A172 (cell line): ENCODE measurements at regions not wholly inside any gene's neighbourhood (a gene's known extent, or its start where the extent isn't known, plus 50 kb on each side); places are given as distances from the start of the nearest gene placed in this dataset.
A peak's percentile ranks its signal among the peaks of the same experiment; 100 is the strongest.

Experiments
- DNase-seq: peaks from one replicate; pipeline ENCODE4 v3.0.0-alpha.2; 2015; ENCODE audit warnings: low spot score

GRCh38 chr7:16233517-16233916 lies 187.8 kb downstream of the CRPPA start:
- DNase-seq, result no peak

DNA sequence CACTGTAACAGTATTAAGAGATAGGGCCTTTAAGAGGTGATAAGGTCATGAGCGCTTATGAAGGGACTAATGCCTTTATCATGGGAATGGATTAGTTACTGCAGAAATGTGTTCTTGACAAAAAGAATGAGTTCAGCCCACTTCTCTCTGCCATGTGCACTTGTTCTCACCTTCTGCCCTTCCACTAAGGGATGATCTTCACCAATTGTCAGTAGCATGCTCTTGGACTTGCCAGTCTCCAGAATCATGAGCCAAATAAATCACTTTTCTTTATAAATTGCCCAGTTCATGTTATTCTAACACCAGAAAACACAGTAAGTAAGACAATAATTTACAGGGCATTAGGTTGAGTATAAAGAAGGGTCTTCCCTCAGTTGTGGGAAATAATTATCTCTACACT lies 189.1 kb downstream of the CRPPA start:
- no peak for DNase-seq

GRCh38 chr7:16223963-16224707 lies 197.2 kb downstream of the CRPPA start:
- no peak for DNase-seq

- no peak for DNase-seq
These were observed 208.7 kb downstream of the CRPPA start for GRCh38 chr7:16212610-16213009.

GRCh38 chr7:16212032-16212431 lies 209.3 kb downstream of the CRPPA start:
- no peak for DNase-seq

GRCh38 chr7:16211402-16211925 lies 209.9 kb downstream of the CRPPA start:
- no peak for DNase-seq

- DNase-seq, result no peak
These were observed 211.2 kb downstream of the CRPPA start for GRCh38 chr7:16210171-16210570.

DNA sequence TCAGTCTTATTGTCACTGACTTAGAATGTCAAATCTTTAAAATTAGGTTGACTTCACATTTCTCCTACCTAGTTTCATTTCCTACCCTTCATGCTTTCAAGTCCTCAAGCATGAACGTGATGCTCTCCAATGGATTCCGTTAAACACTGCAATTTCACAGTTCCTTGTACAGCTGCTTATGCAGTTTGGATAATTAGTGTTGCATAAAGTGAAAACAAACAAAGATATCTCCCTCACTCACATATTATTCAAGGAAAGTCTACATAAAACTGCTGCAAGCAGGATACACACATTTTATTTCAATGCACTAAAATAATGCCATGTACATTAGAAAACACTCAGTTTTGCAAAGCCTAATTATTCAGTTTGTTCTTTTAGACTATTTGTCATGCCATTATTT lies 214.0 kb downstream of the CRPPA start:
- no peak for DNase-seq

DNA sequence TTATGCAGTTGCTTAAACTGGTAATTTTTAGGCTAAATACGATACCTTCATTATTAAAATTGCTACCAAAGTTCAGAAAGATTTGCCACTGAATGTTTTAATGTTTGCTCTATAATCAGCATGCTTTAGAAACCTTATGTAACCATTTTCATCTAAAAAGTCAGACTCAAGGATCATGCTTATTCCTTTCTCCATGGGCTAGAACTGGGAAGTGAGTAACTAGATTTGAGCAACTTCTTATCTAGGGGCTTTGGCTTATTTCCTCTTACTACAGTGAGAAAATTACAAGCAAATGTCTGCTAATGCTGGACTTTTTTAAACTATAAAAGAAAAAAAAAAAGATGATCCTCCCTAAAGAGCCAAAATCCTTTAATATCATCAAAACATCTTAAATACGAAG lies 215.9 kb downstream of the CRPPA start:
- DNase-seq, result no peak

DNA sequence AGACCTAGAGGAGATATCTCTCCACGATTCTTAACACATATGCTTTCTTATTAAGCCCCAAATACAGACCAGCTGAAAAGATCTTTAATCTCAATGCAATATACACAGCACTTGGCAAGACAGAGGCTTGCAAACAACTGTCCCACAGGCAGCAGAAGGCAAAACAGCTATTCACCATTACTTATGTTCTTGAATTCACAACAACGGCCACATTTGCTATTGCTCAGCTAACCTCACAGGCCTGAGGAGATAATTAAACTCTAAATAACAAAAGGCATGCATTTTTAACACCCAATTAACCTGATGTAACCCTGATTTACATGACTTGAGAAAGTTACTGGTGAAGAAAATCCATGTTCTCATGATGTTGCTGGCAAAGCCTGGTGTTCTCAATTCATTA lies 216.4 kb downstream of the CRPPA start:
- DNase-seq, result no peak

GRCh38 chr7:16203065-16203464 lies 218.3 kb downstream of the CRPPA start:
- no peak for DNase-seq

DNA sequence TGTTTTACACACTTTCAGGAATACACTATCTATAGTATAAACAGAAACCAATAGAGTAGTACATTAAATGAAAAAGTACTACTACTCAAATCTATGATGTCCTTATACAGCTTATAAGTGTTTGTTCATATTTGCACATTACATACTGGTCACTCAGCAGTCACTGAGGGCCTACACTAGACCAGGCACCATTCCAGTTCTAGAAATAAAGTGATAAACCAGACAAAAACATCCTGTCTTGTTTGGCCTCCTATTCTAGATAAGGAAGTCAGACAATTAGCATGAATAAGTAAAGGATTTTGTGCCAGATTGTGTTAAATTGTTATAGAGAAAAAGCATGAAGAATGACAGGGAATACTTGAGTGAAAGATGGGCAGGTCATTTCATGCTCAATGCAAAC lies 219.0 kb downstream of the CRPPA start:
- DNase-seq, result no peak

DNA sequence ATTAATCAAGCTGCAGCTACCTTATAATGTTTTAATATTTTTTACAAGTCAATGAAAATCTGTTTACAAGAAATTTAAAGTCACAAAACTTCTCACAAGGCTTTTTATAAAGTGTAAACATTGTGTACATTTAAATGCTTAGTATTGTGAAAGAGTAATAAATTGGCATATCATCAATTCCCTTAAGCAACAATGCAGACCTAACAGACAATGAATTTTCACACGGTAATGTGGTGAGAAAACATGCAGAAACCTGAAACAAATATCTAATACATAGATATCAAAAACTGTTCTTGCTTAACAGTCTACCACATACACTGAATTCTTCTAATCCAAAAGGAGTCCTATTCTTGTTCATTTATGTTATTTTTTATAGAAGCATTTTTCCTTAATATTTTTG lies 220.7 kb downstream of the CRPPA start:
- DNase-seq, result no peak

- DNase-seq, result no peak
These were observed 227.7 kb downstream of the CRPPA start for GRCh38 chr7:16193631-16194030.

DNA sequence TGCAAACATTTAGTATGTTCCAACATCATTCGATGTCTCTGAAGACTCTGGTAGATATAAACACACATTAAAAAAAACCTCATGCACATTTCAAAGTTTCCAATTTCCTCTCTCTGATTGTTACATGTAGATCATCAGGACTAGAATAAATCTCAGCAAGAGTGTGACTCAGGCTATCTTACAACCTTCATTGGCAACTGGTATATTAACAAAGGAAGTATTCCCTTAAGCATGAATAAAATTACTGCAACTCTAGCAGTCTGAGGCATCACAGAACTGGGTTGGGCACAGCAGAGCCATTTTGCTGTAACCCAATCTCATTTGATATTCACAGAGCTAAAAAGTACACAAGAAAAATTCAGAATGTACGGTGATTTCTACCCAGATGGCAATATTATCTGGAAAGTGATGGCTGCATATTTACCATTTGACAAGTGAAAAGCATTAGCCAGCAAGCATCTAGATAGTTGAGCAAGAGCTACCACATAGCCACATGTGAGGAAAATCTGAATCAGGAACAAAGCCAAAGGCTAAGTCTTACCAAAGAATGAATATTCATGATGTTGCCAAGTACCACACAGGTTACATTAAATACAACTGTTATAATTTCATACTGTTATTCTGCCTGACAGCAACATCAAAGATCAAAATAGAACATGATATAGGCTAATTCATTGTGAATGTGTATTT lies 232.2 kb downstream of the CRPPA start:
- no peak for DNase-seq

DNA sequence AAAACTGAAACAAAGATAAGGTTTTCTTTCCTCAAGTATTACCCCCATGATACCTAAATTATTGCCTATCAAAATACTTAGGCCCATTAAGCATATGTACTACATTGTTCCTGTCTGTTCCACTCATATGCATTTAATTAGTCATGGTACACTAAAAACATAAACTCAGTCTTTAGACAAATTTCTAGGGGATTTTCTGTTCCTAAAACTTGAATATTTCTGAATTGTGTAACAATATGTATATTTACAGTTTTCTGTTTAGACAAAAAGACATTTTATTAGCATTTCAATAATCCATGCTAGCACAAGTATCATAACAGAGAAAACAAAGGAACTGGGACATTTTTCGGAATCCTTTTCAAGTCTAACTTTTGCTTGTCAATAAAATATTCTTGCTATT lies 234.2 kb downstream of the CRPPA start:
- no peak for DNase-seq

DNA sequence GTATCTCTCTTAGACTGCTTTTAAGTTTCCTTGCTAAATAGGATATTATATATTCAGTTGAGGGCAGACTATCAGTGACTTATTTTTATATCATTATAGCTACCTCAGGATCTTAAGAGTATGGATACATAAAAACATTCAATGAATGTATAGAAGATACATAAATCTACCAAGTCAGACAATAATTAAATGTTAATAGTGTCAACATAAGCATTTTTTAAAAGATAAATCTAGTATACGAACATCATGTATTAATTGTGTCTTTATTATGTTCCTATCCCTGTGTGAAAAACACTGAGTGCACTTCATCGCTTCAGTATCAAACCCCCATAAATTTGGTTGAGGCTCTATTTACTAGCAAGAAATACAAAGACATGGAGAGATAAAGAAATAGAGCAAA lies 242.8 kb downstream of the CRPPA start:
- DNase-seq, result no peak

DNA sequence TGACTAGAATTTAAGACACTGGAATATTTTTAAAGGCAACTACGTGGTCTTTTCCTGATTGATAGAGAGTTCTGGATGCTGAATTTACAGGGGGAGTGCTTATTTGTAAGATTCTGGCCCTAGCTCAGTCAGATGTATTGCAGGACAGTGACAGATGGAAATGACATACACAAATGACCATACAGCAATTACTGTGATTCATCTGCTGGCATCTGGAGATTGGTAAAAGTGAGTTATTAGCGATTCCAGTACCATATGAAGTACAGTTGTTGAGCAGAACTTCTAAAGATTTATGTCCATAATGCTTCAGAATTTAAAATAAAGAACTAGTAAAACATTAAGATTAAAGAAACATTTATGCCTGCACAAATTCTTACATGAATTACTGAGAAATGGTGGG lies 243.2 kb downstream of the CRPPA start:
- no peak for DNase-seq

- no peak for DNase-seq
These were observed 247.1 kb downstream of the CRPPA start for GRCh38 chr7:16174253-16174652.

DNA sequence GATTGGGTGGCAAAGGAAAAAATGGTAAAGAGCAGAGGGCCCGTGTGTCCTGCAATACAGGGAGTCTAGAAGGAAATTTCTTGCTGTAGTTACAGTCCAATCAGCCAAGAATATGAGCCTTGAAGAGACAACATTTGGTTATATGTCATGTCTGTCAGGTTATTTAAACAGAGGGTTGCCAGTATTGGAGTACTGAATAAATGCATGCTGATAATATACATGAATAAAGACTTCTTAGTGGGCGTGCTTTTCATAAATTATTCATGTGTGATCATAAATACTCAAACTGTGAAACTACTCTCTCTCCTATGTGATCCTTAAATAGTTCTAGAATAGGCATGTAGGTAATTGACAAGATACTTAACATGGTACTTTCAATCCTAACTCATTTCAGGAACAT lies 249.0 kb downstream of the CRPPA start:
- DNase-seq, result no peak

GRCh38 chr7:16171928-16172327 lies 249.4 kb downstream of the CRPPA start:
- peak; percentile 4 for DNase-seq

DNA sequence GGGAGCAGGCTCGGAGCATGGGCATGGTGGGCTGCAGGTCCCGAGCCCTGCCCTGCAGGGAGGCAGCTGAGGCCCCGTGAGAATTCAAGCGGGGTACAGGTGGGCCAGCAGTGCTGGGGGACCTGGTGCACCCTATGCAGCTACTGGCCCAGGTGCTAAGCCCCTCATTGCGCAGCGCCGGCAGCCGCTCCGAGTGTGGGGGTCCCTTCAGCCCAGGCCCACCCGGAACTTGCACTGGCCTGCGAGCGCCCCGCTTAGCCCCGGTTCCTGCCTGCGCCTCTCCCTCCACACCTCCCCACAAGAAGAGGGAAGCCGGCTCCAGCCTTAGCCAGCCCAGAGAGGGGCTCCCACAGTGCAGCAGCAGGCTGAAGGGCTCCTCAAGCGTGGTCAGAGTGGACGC lies 250.7 kb downstream of the CRPPA start:
- DNase-seq, result no peak

DNA sequence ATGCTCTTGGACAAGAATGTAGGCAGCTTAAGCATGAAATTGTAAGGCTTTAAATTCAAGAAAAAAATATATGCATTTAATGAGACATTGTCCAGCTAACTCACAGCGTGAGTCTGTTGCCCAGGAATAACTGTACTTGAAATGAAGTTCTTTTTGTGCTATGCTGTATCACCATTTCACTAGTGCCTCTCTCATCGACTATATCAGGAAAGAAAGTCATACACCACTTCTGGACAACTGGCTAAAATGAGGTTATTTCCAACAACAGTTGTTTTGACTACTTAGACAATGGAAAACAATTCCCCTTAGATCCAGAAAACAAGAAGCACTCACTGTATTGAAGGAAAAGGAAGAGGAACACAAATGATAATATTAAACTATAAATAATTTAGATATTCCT lies 251.8 kb downstream of the CRPPA start:
- no peak for DNase-seq

GRCh38 chr7:16167526-16167925 lies 253.8 kb downstream of the CRPPA start:
- DNase-seq, result no peak
